SK-N-SH treated with all-trans-retinoic acid at 6 μM for 48 hours (cell line): ENCODE measurements at regions not wholly inside any gene's neighbourhood (a gene's known extent, or its start where the extent isn't known, plus 50 kb on each side); places are given as distances from the start of the nearest gene placed in this dataset.

ENCODE experiments used
- ATAC-seq: fragments of 200-7000 bp; cut with Tn5 transposase; 3 replicates; pipeline ENCODE4 v1.9.1; 2020; ENCODE audit warnings: mild to moderate bottlenecking, moderate library complexity
- ARNTL ChIP-seq: fragments of 450-650 bp; formaldehyde crosslinking; IDR thresholded peaks from 2 replicates; pipeline ENCODE4 v1.5.0; 2020; ENCODE audit warnings: low read depth, mild to moderate bottlenecking, moderate library complexity, borderline replicate concordance
- CSDC2 ChIP-seq: fragments of 250-450 bp; sonication (Bioruptor Pico); IDR thresholded peaks from 2 replicates; pipeline ENCODE4 v1.5.0; 2020; ENCODE audit warnings: mild to moderate bottlenecking, moderate library complexity
- ESRRG ChIP-seq: fragments of 250-450 bp; sonication (Bioruptor Pico); IDR thresholded peaks from 2 replicates; pipeline ENCODE4 v1.6.1; 2021; ENCODE audit warnings: mild to moderate bottlenecking
- GLIS3 ChIP-seq: fragments of 250-450 bp; sonication (Bioruptor Pico); IDR thresholded peaks from 2 replicates; pipeline ENCODE4 v1.5.0; 2020; ENCODE audit warnings: mild to moderate bottlenecking, moderate library complexity
- ISL1 ChIP-seq: fragments of 250-450 bp; sonication (Bioruptor Pico); IDR thresholded peaks from 2 replicates; pipeline ENCODE4 v2.1.2; 2022; ENCODE audit warnings: mild to moderate bottlenecking, moderate library complexity
- PPARA ChIP-seq: fragments of 250-450 bp; sonication (Bioruptor Pico); IDR thresholded peaks from 2 replicates; pipeline ENCODE4 v1.5.0; 2020; ENCODE audit warnings: mild to moderate bottlenecking, borderline replicate concordance
- RARB ChIP-seq: fragments of 250-450 bp; sonication (Bioruptor Pico); IDR thresholded peaks from 2 replicates; pipeline ENCODE4 v1.8.0; 2021; ENCODE audit warnings: mild to moderate bottlenecking, moderate library complexity
- SNAI2 ChIP-seq: fragments of 250-450 bp; sonication (Bioruptor Pico); IDR thresholded peaks from 2 replicates; pipeline ENCODE4 v1.5.0; 2020; ENCODE audit warnings: mild to moderate bottlenecking, moderate library complexity
- TCF4 ChIP-seq: fragments of 250-450 bp; sonication (Bioruptor Pico); IDR thresholded peaks from 2 replicates; pipeline ENCODE4 v1.8.0; 2021; ENCODE audit warnings: mild to moderate bottlenecking, moderate library complexity, borderline replicate concordance
- ZC3H10 ChIP-seq: fragments of 250-450 bp; sonication (Bioruptor Pico); IDR thresholded peaks from 2 replicates; pipeline ENCODE4 v1.5.1; 2021; ENCODE audit warnings: mild to moderate bottlenecking, moderate library complexity
- ZFP3 ChIP-seq: fragments of 250-450 bp; sonication (Bioruptor Pico); IDR thresholded peaks from 2 replicates; pipeline ENCODE4 v1.5.0; 2020; ENCODE audit warnings: mild to moderate bottlenecking, moderate library complexity
- ZNF565 ChIP-seq: fragments of 450-650 bp; formaldehyde crosslinking; conservative IDR thresholded peaks from 2 replicates; pipeline ENCODE4 v1.5.0; 2020; ENCODE audit warnings: low read depth, mild to moderate bottlenecking, moderate library complexity
- ZNF70 ChIP-seq: fragments of 450-650 bp; formaldehyde crosslinking; IDR thresholded peaks from 2 replicates; pipeline ENCODE4 v1.5.0; 2020; ENCODE audit warnings: mild to moderate bottlenecking, moderate library complexity
- ZNF8 ChIP-seq: fragments of 450-650 bp; formaldehyde crosslinking; IDR thresholded peaks from 2 replicates; pipeline ENCODE4 v1.5.0; 2020; ENCODE audit warnings: mild to moderate bottlenecking, moderate library complexity
- TF ChIP-seq, protein P1 (sequence below): fragments of 250-450 bp; sonication (Bioruptor Pico); IDR thresholded peaks from 2 replicates; pipeline ENCODE4 v1.5.1; 2020; ENCODE audit warnings: low read depth, mild to moderate bottlenecking, moderate library complexity
- TF ChIP-seq, protein P2 (sequence below): fragments of 250-450 bp; sonication (Bioruptor Pico); IDR thresholded peaks from 2 replicates; pipeline ENCODE4 v1.5.0; 2020; ENCODE audit warnings: mild to moderate bottlenecking, moderate library complexity
- TF ChIP-seq, protein P3 (sequence below): fragments of 250-450 bp; sonication (Bioruptor Pico); IDR thresholded peaks from 2 replicates; pipeline ENCODE4 v1.8.0; 2020; ENCODE audit warnings: mild to moderate bottlenecking, moderate library complexity, borderline replicate concordance
- TF ChIP-seq, protein P4 (sequence below): fragments of 250-450 bp; sonication (Bioruptor Pico); IDR thresholded peaks from 2 replicates; pipeline ENCODE4 v1.8.0; 2021; ENCODE audit warnings: low read depth, mild to moderate bottlenecking, moderate library complexity, borderline replicate concordance
- TF ChIP-seq, protein P5 (sequence below): fragments of 250-450 bp; sonication (Bioruptor Pico); IDR thresholded peaks from 2 replicates; pipeline ENCODE4 v1.5.1; 2021; ENCODE audit warnings: mild to moderate bottlenecking, moderate library complexity

DNA sequence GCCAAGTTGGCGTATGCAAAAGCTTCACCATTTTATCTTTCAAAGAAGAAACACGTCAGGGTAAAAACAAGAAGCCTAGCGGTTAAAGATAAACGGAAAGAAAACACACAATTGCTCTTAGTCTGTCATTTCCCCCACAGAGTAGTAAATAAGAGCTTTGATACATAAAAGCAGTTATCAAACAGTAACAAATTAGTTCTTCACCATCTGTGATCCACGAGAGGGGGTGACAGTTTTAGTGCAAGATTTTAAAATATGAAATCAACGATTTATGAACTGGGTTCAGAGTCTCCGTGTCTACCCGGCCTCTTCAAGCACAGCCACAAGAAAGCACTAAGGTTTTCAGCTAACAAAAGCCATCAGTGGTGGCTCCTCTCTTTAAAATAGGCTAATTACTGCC is 703.9 kb upstream of the ID2 start:
- no peak for ATAC-seq
- TF ChIP-seq, protein P1, sequence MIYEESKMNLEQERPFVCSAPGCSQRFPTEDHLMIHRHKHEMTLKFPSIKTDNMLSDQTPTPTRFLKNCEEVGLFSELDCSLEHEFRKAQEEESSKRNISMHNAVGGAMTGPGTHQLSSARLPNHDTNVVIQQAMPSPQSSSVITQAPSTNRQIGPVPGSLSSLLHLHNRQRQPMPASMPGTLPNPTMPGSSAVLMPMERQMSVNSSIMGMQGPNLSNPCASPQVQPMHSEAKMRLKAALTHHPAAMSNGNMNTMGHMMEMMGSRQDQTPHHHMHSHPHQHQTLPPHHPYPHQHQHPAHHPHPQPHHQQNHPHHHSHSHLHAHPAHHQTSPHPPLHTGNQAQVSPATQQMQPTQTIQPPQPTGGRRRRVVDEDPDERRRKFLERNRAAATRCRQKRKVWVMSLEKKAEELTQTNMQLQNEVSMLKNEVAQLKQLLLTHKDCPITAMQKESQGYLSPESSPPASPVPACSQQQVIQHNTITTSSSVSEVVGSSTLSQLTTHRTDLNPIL, result no peak
- TF ChIP-seq ARNTL (CRISPR knock-in tag) (no peak), CSDC2 (CRISPR knock-in tag) (no peak)

DNA sequence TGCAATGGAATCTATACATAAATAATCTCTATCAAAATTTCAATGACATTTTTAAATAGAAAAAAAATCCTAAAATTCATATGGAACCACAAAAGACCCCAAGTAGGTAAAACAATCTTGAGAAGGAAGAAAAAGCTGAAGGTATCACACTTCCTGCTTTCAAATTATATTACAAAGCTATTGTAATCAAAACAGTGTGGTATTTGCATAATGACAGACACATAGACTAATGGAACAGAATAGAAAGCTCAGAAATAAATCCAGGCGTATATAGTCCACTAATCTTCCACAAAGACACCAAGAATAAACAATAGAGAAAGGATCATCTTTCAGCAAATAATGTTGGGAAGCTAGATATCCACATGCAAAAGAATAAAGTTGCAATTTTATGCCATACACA is 699.8 kb upstream of the ID2 start:
- no peak for ATAC-seq
- TF ChIP-seq PPARA (CRISPR knock-in tag) (no peak), RARB (CRISPR knock-in tag) (no peak), ZFP3 (CRISPR knock-in tag) (no peak), CSDC2 (CRISPR knock-in tag) (no peak), GLIS3 (CRISPR knock-in tag) (no peak), ISL1 (no peak), ZC3H10 (no peak), ARNTL (CRISPR knock-in tag) (no peak), ZNF70 (no peak), ZNF8 (CRISPR knock-in tag) (no peak), ZNF565 (no peak), TCF4 (CRISPR knock-in tag) (no peak), SNAI2 (no peak)
- TF ChIP-seq, protein P2, sequence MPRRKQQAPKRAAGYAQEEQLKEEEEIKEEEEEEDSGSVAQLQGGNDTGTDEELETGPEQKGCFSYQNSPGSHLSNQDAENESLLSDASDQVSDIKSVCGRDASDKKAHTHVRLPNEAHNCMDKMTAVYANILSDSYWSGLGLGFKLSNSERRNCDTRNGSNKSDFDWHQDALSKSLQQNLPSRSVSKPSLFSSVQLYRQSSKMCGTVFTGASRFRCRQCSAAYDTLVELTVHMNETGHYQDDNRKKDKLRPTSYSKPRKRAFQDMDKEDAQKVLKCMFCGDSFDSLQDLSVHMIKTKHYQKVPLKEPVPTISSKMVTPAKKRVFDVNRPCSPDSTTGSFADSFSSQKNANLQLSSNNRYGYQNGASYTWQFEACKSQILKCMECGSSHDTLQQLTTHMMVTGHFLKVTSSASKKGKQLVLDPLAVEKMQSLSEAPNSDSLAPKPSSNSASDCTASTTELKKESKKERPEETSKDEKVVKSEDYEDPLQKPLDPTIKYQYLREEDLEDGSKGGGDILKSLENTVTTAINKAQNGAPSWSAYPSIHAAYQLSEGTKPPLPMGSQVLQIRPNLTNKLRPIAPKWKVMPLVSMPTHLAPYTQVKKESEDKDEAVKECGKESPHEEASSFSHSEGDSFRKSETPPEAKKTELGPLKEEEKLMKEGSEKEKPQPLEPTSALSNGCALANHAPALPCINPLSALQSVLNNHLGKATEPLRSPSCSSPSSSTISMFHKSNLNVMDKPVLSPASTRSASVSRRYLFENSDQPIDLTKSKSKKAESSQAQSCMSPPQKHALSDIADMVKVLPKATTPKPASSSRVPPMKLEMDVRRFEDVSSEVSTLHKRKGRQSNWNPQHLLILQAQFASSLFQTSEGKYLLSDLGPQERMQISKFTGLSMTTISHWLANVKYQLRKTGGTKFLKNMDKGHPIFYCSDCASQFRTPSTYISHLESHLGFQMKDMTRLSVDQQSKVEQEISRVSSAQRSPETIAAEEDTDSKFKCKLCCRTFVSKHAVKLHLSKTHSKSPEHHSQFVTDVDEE, result no peak
- TF ChIP-seq, protein P3, sequence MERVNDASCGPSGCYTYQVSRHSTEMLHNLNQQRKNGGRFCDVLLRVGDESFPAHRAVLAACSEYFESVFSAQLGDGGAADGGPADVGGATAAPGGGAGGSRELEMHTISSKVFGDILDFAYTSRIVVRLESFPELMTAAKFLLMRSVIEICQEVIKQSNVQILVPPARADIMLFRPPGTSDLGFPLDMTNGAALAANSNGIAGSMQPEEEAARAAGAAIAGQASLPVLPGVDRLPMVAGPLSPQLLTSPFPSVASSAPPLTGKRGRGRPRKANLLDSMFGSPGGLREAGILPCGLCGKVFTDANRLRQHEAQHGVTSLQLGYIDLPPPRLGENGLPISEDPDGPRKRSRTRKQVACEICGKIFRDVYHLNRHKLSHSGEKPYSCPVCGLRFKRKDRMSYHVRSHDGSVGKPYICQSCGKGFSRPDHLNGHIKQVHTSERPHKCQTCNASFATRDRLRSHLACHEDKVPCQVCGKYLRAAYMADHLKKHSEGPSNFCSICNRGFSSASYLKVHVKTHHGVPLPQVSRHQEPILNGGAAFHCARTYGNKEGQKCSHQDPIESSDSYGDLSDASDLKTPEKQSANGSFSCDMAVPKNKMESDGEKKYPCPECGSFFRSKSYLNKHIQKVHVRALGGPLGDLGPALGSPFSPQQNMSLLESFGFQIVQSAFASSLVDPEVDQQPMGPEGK, result no peak
- TF ChIP-seq, protein P4, sequence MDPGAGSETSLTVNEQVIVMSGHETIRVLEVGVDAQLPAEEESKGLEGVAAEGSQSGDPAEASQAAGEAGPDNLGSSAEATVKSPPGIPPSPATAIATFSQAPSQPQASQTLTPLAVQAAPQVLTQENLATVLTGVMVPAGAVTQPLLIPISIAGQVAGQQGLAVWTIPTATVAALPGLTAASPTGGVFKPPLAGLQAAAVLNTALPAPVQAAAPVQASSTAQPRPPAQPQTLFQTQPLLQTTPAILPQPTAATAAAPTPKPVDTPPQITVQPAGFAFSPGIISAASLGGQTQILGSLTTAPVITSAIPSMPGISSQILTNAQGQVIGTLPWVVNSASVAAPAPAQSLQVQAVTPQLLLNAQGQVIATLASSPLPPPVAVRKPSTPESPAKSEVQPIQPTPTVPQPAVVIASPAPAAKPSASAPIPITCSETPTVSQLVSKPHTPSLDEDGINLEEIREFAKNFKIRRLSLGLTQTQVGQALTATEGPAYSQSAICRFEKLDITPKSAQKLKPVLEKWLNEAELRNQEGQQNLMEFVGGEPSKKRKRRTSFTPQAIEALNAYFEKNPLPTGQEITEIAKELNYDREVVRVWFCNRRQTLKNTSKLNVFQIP (CRISPR knock-in tag), result no peak
- TF ChIP-seq, protein P1, result no peak
- TF ChIP-seq, protein P5, sequence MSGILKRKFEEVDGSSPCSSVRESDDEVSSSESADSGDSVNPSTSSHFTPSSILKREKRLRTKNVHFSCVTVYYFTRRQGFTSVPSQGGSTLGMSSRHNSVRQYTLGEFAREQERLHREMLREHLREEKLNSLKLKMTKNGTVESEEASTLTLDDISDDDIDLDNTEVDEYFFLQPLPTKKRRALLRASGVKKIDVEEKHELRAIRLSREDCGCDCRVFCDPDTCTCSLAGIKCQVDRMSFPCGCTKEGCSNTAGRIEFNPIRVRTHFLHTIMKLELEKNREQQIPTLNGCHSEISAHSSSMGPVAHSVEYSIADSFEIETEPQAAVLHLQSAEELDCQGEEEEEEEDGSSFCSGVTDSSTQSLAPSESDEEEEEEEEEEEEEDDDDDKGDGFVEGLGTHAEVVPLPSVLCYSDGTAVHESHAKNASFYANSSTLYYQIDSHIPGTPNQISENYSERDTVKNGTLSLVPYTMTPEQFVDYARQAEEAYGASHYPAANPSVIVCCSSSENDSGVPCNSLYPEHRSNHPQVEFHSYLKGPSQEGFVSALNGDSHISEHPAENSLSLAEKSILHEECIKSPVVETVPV (CRISPR knock-in tag), result no peak
- TF ChIP-seq, all 23 proteins: peak for 0

DNA sequence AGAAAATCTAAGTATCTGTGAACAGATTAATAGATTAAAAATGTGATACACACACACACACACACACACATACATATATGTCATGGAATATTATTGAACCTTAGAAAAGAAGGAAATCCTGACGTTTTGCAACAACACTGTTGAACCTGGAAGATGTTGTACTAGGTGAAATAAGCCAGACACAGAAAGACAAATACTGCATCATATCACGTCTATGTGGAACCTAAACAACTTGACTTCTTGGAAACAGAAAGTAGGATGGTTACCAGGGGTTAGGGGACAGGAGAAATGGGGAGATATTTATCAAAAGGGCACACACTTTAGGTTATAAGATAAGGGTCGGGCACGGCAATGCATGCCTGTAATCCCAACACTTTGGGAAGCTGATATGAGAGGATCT is 698.4 kb upstream of the ID2 start:
- no peak for ATAC-seq

DNA sequence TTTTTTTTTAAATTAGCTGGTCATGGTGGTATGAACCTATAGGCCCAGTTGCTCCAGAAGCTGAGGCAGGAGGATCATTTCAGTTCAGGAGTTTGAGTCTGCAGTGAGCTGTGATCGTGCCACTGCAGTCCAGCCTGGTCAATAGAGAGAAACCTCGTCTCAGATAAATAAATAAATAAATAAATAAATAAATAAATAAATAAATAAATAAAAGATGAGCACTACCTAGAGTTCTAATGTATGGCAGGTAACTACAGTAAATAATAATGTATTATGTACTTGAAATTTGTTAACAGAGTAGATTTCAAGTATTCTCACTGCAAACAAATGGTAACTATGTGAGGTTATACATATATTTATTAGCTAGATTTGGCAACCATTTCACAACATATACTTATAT is 697.9 kb upstream of the ID2 start:
- no peak for ATAC-seq
- TF ChIP-seq, protein P2, result no peak
- TF ChIP-seq, protein P4 (CRISPR knock-in tag), result no peak

More for the DNA sequence above, 698.4 kb upstream of the ID2 start:
- no peak for TF ChIP-seq TCF4 (CRISPR knock-in tag)
- no peak for TF ChIP-seq ARNTL (CRISPR knock-in tag)
- no peak for TF ChIP-seq ESRRG (CRISPR knock-in tag)
- TF ChIP-seq ZFP3 (CRISPR knock-in tag), result no peak
